HG02884 (cell line): ENCODE measurements at regions not wholly inside any gene's neighbourhood (a gene's known extent, or its start where the extent isn't known, plus 50 kb on each side); places are given as distances from the start of the nearest gene placed in this dataset.
A peak's percentile ranks its signal among the peaks of the same experiment; 100 is the strongest.
"Not testable (repeated sequence)": the region's sequence is repeated elsewhere in the genome, so short reads cannot be mapped to it uniquely, and the experiment has no call there.

ENCODE experiments used
- ATAC-seq: cut with Tn5 transposase; IDR thresholded peaks from one replicate; pipeline ENCODE4 v1.9.1; 2021; ENCODE audit warnings: mild to moderate bottlenecking, moderate library complexity; ENCODE audit not compliant: unreplicated experiment

GRCh38 chr18:51248685-51249084, 51.2 kb upstream of the MEX3C start:
- ATAC-seq, result no peak

- ATAC-seq, result no peak
Measured at GRCh38 chr18:51250006-51250405, 52.5 kb upstream of the MEX3C start.

GRCh38 chr18:51250458-51251024, 53.1 kb upstream of the MEX3C start:
- ATAC-seq, result no peak

- ATAC-seq, result peak; percentile 100
Measured at GRCh38 chr18:51251625-51252024, 54.1 kb upstream of the MEX3C start.

GRCh38 chr18:51253476-51253875, 56.0 kb upstream of the MEX3C start:
- ATAC-seq, result no peak

GRCh38 chr18:51255693-51256092, 58.2 kb upstream of the MEX3C start:
- no peak for ATAC-seq

GRCh38 chr18:51257150-51257549, 59.7 kb upstream of the MEX3C start:
- no peak for ATAC-seq

- ATAC-seq, result no peak
Measured at GRCh38 chr18:51260118-51260517, 62.6 kb upstream of the MEX3C start.

- ATAC-seq, result not testable (repeated sequence)
Measured at GRCh38 chr18:51266077-51266476, 68.6 kb upstream of the MEX3C start.

- ATAC-seq, result no peak
Measured at GRCh38 chr18:51266773-51267172, 69.3 kb upstream of the MEX3C start.

GRCh38 chr18:51273437-51273836, 76.0 kb upstream of the MEX3C start:
- ATAC-seq, result no peak

GRCh38 chr18:51275712-51276476, 78.4 kb upstream of the MEX3C start:
- no peak for ATAC-seq

GRCh38 chr18:51278045-51278649, 80.7 kb upstream of the MEX3C start:
- ATAC-seq, result no peak

- peak; percentile 89 for ATAC-seq
Measured at GRCh38 chr18:51279367-51279984, 82.0 kb upstream of the MEX3C start.

GRCh38 chr18:51287818-51288508, 90.5 kb upstream of the MEX3C start:
- no peak for ATAC-seq

GRCh38 chr18:51288582-51288981, 91.1 kb upstream of the MEX3C start:
- ATAC-seq, result no peak

- ATAC-seq, result no peak
Measured at GRCh38 chr18:51290860-51291259, 93.4 kb upstream of the MEX3C start.

GRCh38 chr18:51300912-51301311, 103.4 kb upstream of the MEX3C start:
- ATAC-seq, result no peak

- ATAC-seq, result no peak
Measured at GRCh38 chr18:51301376-51301775, 103.9 kb upstream of the MEX3C start.

GRCh38 chr18:51316677-51317076, 119.2 kb upstream of the MEX3C start:
- ATAC-seq, result no peak

- ATAC-seq, result no peak
Measured at GRCh38 chr18:51321696-51322095, 124.2 kb upstream of the MEX3C start.
